MM.1S (cell line): ENCODE measurements at regions not wholly inside any gene's neighbourhood (a gene's known extent, or its start where the extent isn't known, plus 50 kb on each side); places are given as distances from the start of the nearest gene placed in this dataset.

ENCODE experiments used
- CTCF ChIP-seq: fragments of 300-600 bp; sonication (generic); IDR thresholded peaks from 2 replicates; pipeline ENCODE4 v1.5.1; 2016; ENCODE audit warnings: antibody characterized with exemption, low read length, mixed read lengths
- EZH2 ChIP-seq: fragments of 300-600 bp; sonication (generic); optimal IDR thresholded peaks from 2 replicates; pipeline ENCODE3; 2017; ENCODE audit warnings: low read depth, mild to moderate bottlenecking, antibody characterized with exemption, low read length, mixed read lengths

DNA sequence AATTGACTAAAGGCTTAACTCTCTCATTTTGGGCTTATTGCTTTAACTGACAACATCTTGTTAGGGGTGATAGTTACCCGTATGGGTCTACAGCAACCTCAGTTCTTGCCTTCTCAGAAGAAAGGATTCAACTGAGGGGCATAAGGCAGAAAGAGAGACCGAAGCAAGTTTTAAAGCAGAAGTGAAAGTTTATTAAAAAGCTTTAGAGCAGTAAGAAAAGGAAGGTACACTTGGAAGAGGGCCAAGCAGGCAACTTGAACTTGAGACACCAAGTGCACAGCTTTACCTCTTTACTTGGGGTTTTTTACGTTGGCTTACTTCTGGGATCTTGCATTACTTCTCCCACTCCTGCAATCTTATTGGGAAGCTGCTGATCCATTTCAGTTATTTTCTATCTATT, 246.9 kb upstream of the PRR20A start:
- TF ChIP-seq EZH2 (no peak), CTCF (no peak)
